ENCODE measurements at regions not wholly inside any gene's neighbourhood (a gene's known extent, or its start where the extent isn't known, plus 50 kb on each side); places are given as distances from the start of the nearest gene placed in this dataset.

GRCh38 chr5:125652761-125653160, 770.4 kb upstream of the GRAMD2B start:
- no peaks in the 10 kb centered on the region for H3K36me3 Mint-ChIP-seq
- POLR2A ChIA-PET, result no interaction called here
- no peak for DNase-seq
- H3K27ac Mint-ChIP-seq, result no peak overlapping the region
- no peak overlapping the region for H3K4me3 Mint-ChIP-seq
- H3K4me1 Mint-ChIP-seq (ENCODE audit: low read depth), result no peaks in the 10 kb centered on the region
- peaks cover 21% of the 10 kb centered on the region for H3K9me3 Mint-ChIP-seq
- no peaks in the 10 kb centered on the region for H3K27me3 Mint-ChIP-seq
- CTCF ChIA-PET, result no interaction called here
- intact Hi-C loops (cut with micrococcal nuclease), result no loop called here

GRCh38 chr5:125654392-125654791, 768.8 kb upstream of the GRAMD2B start:
- Mint-ChIP-seq H3K9me3 (peaks cover 12% of the 10 kb centered on the region), H3K4me3 (no peak overlapping the region), H3K27me3 (no peaks in the 10 kb centered on the region), H3K4me1 (ENCODE audit: low read depth) (no peaks in the 10 kb centered on the region), H3K36me3 (no peaks in the 10 kb centered on the region), H3K27ac (no peak overlapping the region)
- ChIA-PET CTCF (no interaction called here), POLR2A (no interaction called here)
- intact Hi-C loops (cut with micrococcal nuclease), result no loop called here
- no peak for DNase-seq

- Mint-ChIP-seq H3K9me3 (peaks cover 10% of the 10 kb centered on the region), H3K27me3 (no peaks in the 10 kb centered on the region), H3K27ac (no peak overlapping the region), H3K4me3 (no peak overlapping the region), H3K36me3 (no peaks in the 10 kb centered on the region), H3K4me1 (ENCODE audit: low read depth) (no peaks in the 10 kb centered on the region)
- CTCF ChIA-PET, result no interaction called here
- POLR2A ChIA-PET, result no interaction called here
- no peak for DNase-seq
- intact Hi-C loops (cut with micrococcal nuclease), result no loop called here
These were observed 768.1 kb upstream of the GRAMD2B start for GRCh38 chr5:125655156-125655555.

GRCh38 chr5:125657936-125658335, 765.3 kb upstream of the GRAMD2B start:
- DNase-seq, result no peak
- H3K4me1 Mint-ChIP-seq (ENCODE audit: low read depth), result no peaks in the 10 kb centered on the region
- no peak overlapping the region for H3K4me3 Mint-ChIP-seq
- CTCF ChIA-PET, result no interaction called here
- POLR2A ChIA-PET, result no interaction called here
- intact Hi-C loops (cut with micrococcal nuclease), result no loop called here
- H3K36me3 Mint-ChIP-seq, result no peaks in the 10 kb centered on the region
- peaks cover 17% of the 10 kb centered on the region for H3K9me3 Mint-ChIP-seq
- no peaks in the 10 kb centered on the region for H3K27me3 Mint-ChIP-seq
- no peak overlapping the region for H3K27ac Mint-ChIP-seq

GRCh38 chr5:125659316-125660023, 763.7 kb upstream of the GRAMD2B start:
- peaks cover 19% of the 10 kb centered on the region for H3K9me3 Mint-ChIP-seq
- intact Hi-C loops (cut with micrococcal nuclease), result no loop called here
- H3K4me1 Mint-ChIP-seq (ENCODE audit: low read depth), result no peaks in the 10 kb centered on the region
- ChIA-PET POLR2A (no interaction called here), CTCF (no interaction called here)
- no peak for DNase-seq
- no peaks in the 10 kb centered on the region for H3K36me3 Mint-ChIP-seq
- H3K27me3 Mint-ChIP-seq, result no peaks in the 10 kb centered on the region
- no peak overlapping the region for H3K4me3 Mint-ChIP-seq
- H3K27ac Mint-ChIP-seq, result no peak overlapping the region

GRCh38 chr5:125660231-125660895, 762.8 kb upstream of the GRAMD2B start:
- no peak for DNase-seq
- H3K27me3 Mint-ChIP-seq, result no peaks in the 10 kb centered on the region
- peaks cover 19% of the 10 kb centered on the region for H3K9me3 Mint-ChIP-seq
- ChIA-PET POLR2A (no interaction called here), CTCF (no interaction called here)
- no peaks in the 10 kb centered on the region for H3K36me3 Mint-ChIP-seq
- H3K27ac Mint-ChIP-seq, result no peak overlapping the region
- no peak overlapping the region for H3K4me3 Mint-ChIP-seq
- no peaks in the 10 kb centered on the region for H3K4me1 Mint-ChIP-seq (ENCODE audit: low read depth)
- intact Hi-C loops (cut with micrococcal nuclease), result no loop called here

GRCh38 chr5:125661584-125661983, 761.6 kb upstream of the GRAMD2B start:
- H3K27me3 Mint-ChIP-seq, result no peaks in the 10 kb centered on the region
- peaks cover 19% of the 10 kb centered on the region for H3K9me3 Mint-ChIP-seq
- no peaks in the 10 kb centered on the region for H3K36me3 Mint-ChIP-seq
- DNase-seq, result no peak
- POLR2A ChIA-PET, result no interaction called here
- no peak overlapping the region for H3K4me3 Mint-ChIP-seq
- CTCF ChIA-PET, result no interaction called here
- no peak overlapping the region for H3K27ac Mint-ChIP-seq
- intact Hi-C loops (cut with micrococcal nuclease), result no loop called here
- no peaks in the 10 kb centered on the region for H3K4me1 Mint-ChIP-seq (ENCODE audit: low read depth)

GRCh38 chr5:125668884-125669283, 754.3 kb upstream of the GRAMD2B start:
- Mint-ChIP-seq H3K4me3 (no peak overlapping the region), H3K9me3 (peaks cover 4% of the 10 kb centered on the region), H3K4me1 (ENCODE audit: low read depth) (no peaks in the 10 kb centered on the region), H3K27ac (no peak overlapping the region), H3K36me3 (no peaks in the 10 kb centered on the region), H3K27me3 (no peaks in the 10 kb centered on the region)
- no peak for DNase-seq
- POLR2A ChIA-PET, result no interaction called here
- CTCF ChIA-PET, result no interaction called here
- intact Hi-C loops (cut with micrococcal nuclease), result no loop called here

- Mint-ChIP-seq H3K9me3 (peaks cover 11% of the 10 kb centered on the region), H3K27me3 (no peaks in the 10 kb centered on the region), H3K4me1 (ENCODE audit: low read depth) (no peaks in the 10 kb centered on the region), H3K4me3 (no peak overlapping the region), H3K27ac (no peak overlapping the region), H3K36me3 (no peaks in the 10 kb centered on the region)
- CTCF ChIA-PET, result no interaction called here
- POLR2A ChIA-PET, result no interaction called here
- no peak for DNase-seq
- intact Hi-C loops (cut with micrococcal nuclease), result no loop called here
These were observed 749.8 kb upstream of the GRAMD2B start for GRCh38 chr5:125673359-125673950.

- DNase-seq, result no peak
- H3K4me3 Mint-ChIP-seq, result no peak overlapping the region
- intact Hi-C loops (cut with micrococcal nuclease), result no loop called here
- H3K36me3 Mint-ChIP-seq, result no peaks in the 10 kb centered on the region
- H3K9me3 Mint-ChIP-seq, result peaks cover 17% of the 10 kb centered on the region
- POLR2A ChIA-PET, result no interaction called here
- CTCF ChIA-PET, result no interaction called here
- H3K4me1 Mint-ChIP-seq (ENCODE audit: low read depth), result no peaks in the 10 kb centered on the region
- H3K27ac Mint-ChIP-seq, result no peak overlapping the region
- no peaks in the 10 kb centered on the region for H3K27me3 Mint-ChIP-seq
These were observed 743.7 kb upstream of the GRAMD2B start for GRCh38 chr5:125679522-125679921.

GRCh38 chr5:125683669-125684068, 739.5 kb upstream of the GRAMD2B start:
- Mint-ChIP-seq H3K9me3 (peaks cover 6% of the 10 kb centered on the region), H3K27ac (no peak overlapping the region), H3K4me1 (ENCODE audit: low read depth) (no peaks in the 10 kb centered on the region), H3K36me3 (no peaks in the 10 kb centered on the region), H3K4me3 (no peak overlapping the region), H3K27me3 (no peaks in the 10 kb centered on the region)
- POLR2A ChIA-PET, result no interaction called here
- DNase-seq, result no peak
- CTCF ChIA-PET, result no interaction called here
- intact Hi-C loops (cut with micrococcal nuclease), result no loop called here

GRCh38 chr5:125685771-125686170, 737.4 kb upstream of the GRAMD2B start:
- ChIA-PET CTCF (no interaction called here), POLR2A (no interaction called here)
- Mint-ChIP-seq H3K27me3 (no peaks in the 10 kb centered on the region), H3K4me1 (ENCODE audit: low read depth) (no peaks in the 10 kb centered on the region), H3K27ac (no peak overlapping the region), H3K9me3 (peaks cover 6% of the 10 kb centered on the region), H3K36me3 (no peaks in the 10 kb centered on the region), H3K4me3 (no peak overlapping the region)
- no peak for DNase-seq
- intact Hi-C loops (cut with micrococcal nuclease), result no loop called here

All from activated CD4-positive, alpha-beta memory T cell treated with anti-CD3 and anti-CD28 coated beads for 36 hours (primary cell).